ENCODE measurements at regions not wholly inside any gene's neighbourhood (a gene's known extent, or its start where the extent isn't known, plus 50 kb on each side); places are given as distances from the start of the nearest gene placed in this dataset.
"Not testable (repeated sequence)": the region's sequence is repeated elsewhere in the genome, so short reads cannot be mapped to it uniquely, and the experiment has no call there.

GRCh38 chr6:73929405-73929804 lies 233.4 kb downstream of the CD109 start:
- Histone ChIP-seq H3K79me2 (ENCODE audit: insufficient read depth, low read length) (no peaks in the 10 kb centered on the region), H3K4me3 (ENCODE audit: low read depth, low read length, poor library complexity, severe bottlenecking) (no peak overlapping the region), H3K27ac (ENCODE audit: low read depth, low read length, poor library complexity, severe bottlenecking) (no peak overlapping the region), H3K9ac (ENCODE audit: low read length) (no peak overlapping the region), H3K27me3 (ENCODE audit: insufficient read depth, low read length) (no peaks in the 10 kb centered on the region), H4K20me1 (ENCODE audit: insufficient read depth, low read length) (no peaks in the 10 kb centered on the region), H3K4me2 (ENCODE audit: low read length) (no peak overlapping the region), H3K9me3 (ENCODE audit: low read length) (no peaks in the 10 kb centered on the region), H3F3A (ENCODE audit: insufficient read depth, low read length) (no peaks in the 10 kb centered on the region), H2AFZ (ENCODE audit: low read length) (no peak overlapping the region), H3K36me3 (ENCODE audit: insufficient read depth, low read length) (no peaks in the 10 kb centered on the region), H3K4me1 (ENCODE audit: insufficient read depth, low read length, severe bottlenecking) (no peaks in the 10 kb centered on the region), H3K9me2 (ENCODE audit: low read depth, low read length) (no peaks in the 10 kb centered on the region)
- TF ChIP-seq CTCF (IDR thresholded peaks at IDR 0.05; ENCODE audit: low read length) = no peak
- TF ChIP-seq EZH2 (IDR thresholded peaks at IDR 0.05; ENCODE audit: borderline replicate concordance, low read length) = no peak

- no peaks in the 10 kb centered on the region for H3K36me3 ChIP-seq (ENCODE audit: insufficient read depth, low read length)
- no peaks in the 10 kb centered on the region for H3K9me3 ChIP-seq (ENCODE audit: low read length)
- no peak overlapping the region for H3K9ac ChIP-seq (ENCODE audit: low read length)
- H3F3A ChIP-seq (ENCODE audit: insufficient read depth, low read length) = no peaks in the 10 kb centered on the region
- H3K4me3 ChIP-seq (ENCODE audit: low read depth, low read length, poor library complexity, severe bottlenecking) = no peak overlapping the region
- no peaks in the 10 kb centered on the region for H3K9me2 ChIP-seq (ENCODE audit: low read depth, low read length)
- H3K27me3 ChIP-seq (ENCODE audit: insufficient read depth, low read length) = no peaks in the 10 kb centered on the region
- no peaks in the 10 kb centered on the region for H3K4me1 ChIP-seq (ENCODE audit: insufficient read depth, low read length, severe bottlenecking)
- H3K79me2 ChIP-seq (ENCODE audit: insufficient read depth, low read length) = no peaks in the 10 kb centered on the region
- H2AFZ ChIP-seq (ENCODE audit: low read length) = no peak overlapping the region
- no peak overlapping the region for H3K27ac ChIP-seq (ENCODE audit: low read depth, low read length, poor library complexity, severe bottlenecking)
- no peak overlapping the region for H3K4me2 ChIP-seq (ENCODE audit: low read length)
- TF ChIP-seq CTCF (IDR thresholded peaks at IDR 0.05; ENCODE audit: low read length) = no peak
- TF ChIP-seq EZH2 (IDR thresholded peaks at IDR 0.05; ENCODE audit: borderline replicate concordance, low read length) = no peak
- H4K20me1 ChIP-seq (ENCODE audit: insufficient read depth, low read length) = no peaks in the 10 kb centered on the region
Measured at GRCh38 chr6:73927421-73927820, 231.4 kb downstream of the CD109 start.

GRCh38 chr6:73925703-73926102 lies 229.7 kb downstream of the CD109 start:
- not testable (repeated sequence) for H3K9me2 ChIP-seq (ENCODE audit: low read depth, low read length); H3K4me1 ChIP-seq (ENCODE audit: insufficient read depth, low read length, severe bottlenecking); H3K79me2 ChIP-seq (ENCODE audit: insufficient read depth, low read length); H4K20me1 ChIP-seq (ENCODE audit: insufficient read depth, low read length); H3K9me3 ChIP-seq (ENCODE audit: low read length); H3K4me3 ChIP-seq (ENCODE audit: low read depth, low read length, poor library complexity, severe bottlenecking); H3K9ac ChIP-seq (ENCODE audit: low read length); H3K36me3 ChIP-seq (ENCODE audit: insufficient read depth, low read length); H3K27ac ChIP-seq (ENCODE audit: low read depth, low read length, poor library complexity, severe bottlenecking); H3K27me3 ChIP-seq (ENCODE audit: insufficient read depth, low read length); H3F3A ChIP-seq (ENCODE audit: insufficient read depth, low read length); H2AFZ ChIP-seq (ENCODE audit: low read length); H3K4me2 ChIP-seq (ENCODE audit: low read length)

- Histone ChIP-seq H3F3A (ENCODE audit: insufficient read depth, low read length) (no peaks in the 10 kb centered on the region), H3K4me2 (ENCODE audit: low read length) (no peak overlapping the region), H3K9me2 (ENCODE audit: low read depth, low read length) (no peaks in the 10 kb centered on the region), H3K79me2 (ENCODE audit: insufficient read depth, low read length) (no peaks in the 10 kb centered on the region), H3K9ac (ENCODE audit: low read length) (no peak overlapping the region), H2AFZ (ENCODE audit: low read length) (no peak overlapping the region), H3K36me3 (ENCODE audit: insufficient read depth, low read length) (no peaks in the 10 kb centered on the region), H3K27me3 (ENCODE audit: insufficient read depth, low read length) (no peaks in the 10 kb centered on the region), H3K4me1 (ENCODE audit: insufficient read depth, low read length, severe bottlenecking) (no peaks in the 10 kb centered on the region), H3K27ac (ENCODE audit: low read depth, low read length, poor library complexity, severe bottlenecking) (no peak overlapping the region), H3K4me3 (ENCODE audit: low read depth, low read length, poor library complexity, severe bottlenecking) (no peak overlapping the region), H4K20me1 (ENCODE audit: insufficient read depth, low read length) (no peaks in the 10 kb centered on the region), H3K9me3 (ENCODE audit: low read length) (no peaks in the 10 kb centered on the region)
- TF ChIP-seq EZH2 (IDR thresholded peaks at IDR 0.05; ENCODE audit: borderline replicate concordance, low read length) = no peak
- TF ChIP-seq CTCF (IDR thresholded peaks at IDR 0.05; ENCODE audit: low read length) = no peak
Measured at GRCh38 chr6:73923905-73924485, 228.0 kb downstream of the CD109 start.
